Bronchial epithelial cell (primary cell): ENCODE measurements at regions not wholly inside any gene's neighbourhood (a gene's known extent, or its start where the extent isn't known, plus 50 kb on each side); places are given as distances from the start of the nearest gene placed in this dataset.

ENCODE experiments used
- DNase-seq: peaks from one replicate; pipeline ENCODE4 v3.0.0-alpha.2; 2010; ENCODE audit warnings: low read depth
- FAIRE-seq: peaks from 2 replicates; lab custom pipeline; 2011; peaks lifted over from hg19 to GRCh38; lab: Jason Lieb, UNC
- H3K27me3 ChIP-seq: 2 replicates; pipeline ENCODE4 v1.5.1; 2011; ENCODE audit warnings: low read length; ENCODE audit not compliant: control insufficient read depth, insufficient read depth
- H3K36me3 ChIP-seq: 2 replicates; pipeline ENCODE4 v1.5.1; 2011; ENCODE audit warnings: low read length; ENCODE audit not compliant: control insufficient read depth, insufficient read depth
- H3K4me3 ChIP-seq: 2 replicates; pipeline ENCODE4 v1.5.1; 2011; ENCODE audit warnings: mild to moderate bottlenecking, low read depth, low read length, control low read depth
- TF ChIP-seq, protein P1 (sequence below): IDR thresholded peaks from 2 replicates; pipeline ENCODE4 v1.5.1; 2011; ENCODE audit warnings: mild to moderate bottlenecking, moderate library complexity, low read length, control low read depth, inconsistent platforms; ENCODE audit not compliant: insufficient read depth, severe bottlenecking

DNA sequence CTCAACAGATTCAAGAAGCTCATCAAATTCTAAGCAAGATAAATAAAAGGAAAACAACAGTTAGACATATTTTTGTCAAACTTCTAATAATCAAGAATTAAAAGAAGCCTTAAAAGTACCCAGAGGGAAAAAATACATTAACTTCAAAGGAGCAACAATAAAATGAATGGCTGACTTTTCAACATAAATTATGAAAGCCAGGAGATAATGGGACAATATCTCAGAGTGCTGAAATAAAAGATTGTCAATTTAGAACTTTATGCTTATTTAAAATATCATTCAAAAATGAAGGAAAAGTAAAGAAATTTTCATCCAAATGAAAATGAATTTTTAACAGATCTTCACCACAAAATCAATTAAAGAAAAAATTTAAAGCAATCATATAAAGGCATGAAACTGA is 108.5 kb upstream of the IL6 start:
- TF ChIP-seq, protein P1, sequence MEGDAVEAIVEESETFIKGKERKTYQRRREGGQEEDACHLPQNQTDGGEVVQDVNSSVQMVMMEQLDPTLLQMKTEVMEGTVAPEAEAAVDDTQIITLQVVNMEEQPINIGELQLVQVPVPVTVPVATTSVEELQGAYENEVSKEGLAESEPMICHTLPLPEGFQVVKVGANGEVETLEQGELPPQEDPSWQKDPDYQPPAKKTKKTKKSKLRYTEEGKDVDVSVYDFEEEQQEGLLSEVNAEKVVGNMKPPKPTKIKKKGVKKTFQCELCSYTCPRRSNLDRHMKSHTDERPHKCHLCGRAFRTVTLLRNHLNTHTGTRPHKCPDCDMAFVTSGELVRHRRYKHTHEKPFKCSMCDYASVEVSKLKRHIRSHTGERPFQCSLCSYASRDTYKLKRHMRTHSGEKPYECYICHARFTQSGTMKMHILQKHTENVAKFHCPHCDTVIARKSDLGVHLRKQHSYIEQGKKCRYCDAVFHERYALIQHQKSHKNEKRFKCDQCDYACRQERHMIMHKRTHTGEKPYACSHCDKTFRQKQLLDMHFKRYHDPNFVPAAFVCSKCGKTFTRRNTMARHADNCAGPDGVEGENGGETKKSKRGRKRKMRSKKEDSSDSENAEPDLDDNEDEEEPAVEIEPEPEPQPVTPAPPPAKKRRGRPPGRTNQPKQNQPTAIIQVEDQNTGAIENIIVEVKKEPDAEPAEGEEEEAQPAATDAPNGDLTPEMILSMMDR: no peak
- H3K36me3 ChIP-seq: no peaks in the 10 kb centered on the region
- FAIRE-seq (no peak), DNase-seq (no peak)
- H3K4me3 ChIP-seq: no peak overlapping the region
- H3K27me3 ChIP-seq: peaks cover 1% of the 10 kb centered on the region

DNA sequence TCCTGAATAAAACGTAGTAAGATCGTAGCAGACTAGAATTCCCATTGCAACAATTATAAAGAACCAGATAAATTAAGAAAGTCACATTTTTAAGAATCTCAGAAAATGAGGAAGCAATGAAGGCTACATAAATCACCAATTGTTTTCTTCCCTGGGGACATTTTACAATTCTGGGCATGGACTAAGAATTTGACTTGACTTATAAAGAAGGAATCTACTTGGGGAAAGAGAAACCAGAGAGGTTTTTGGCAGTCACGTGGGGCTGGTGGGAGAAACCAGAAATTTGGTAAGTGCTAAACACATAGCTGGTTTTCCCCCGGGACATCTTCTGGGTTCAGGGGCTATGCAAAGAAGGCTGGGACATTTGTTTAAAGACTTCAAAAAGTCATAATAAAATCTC is 109.8 kb upstream of the IL6 start:
- TF ChIP-seq, protein P1: no peak
- Histone ChIP-seq H3K4me3 (no peak overlapping the region), H3K27me3 (peaks cover 1% of the 10 kb centered on the region), H3K36me3 (no peaks in the 10 kb centered on the region)
- DNase-seq: no peak
- FAIRE-seq: no peak

DNA sequence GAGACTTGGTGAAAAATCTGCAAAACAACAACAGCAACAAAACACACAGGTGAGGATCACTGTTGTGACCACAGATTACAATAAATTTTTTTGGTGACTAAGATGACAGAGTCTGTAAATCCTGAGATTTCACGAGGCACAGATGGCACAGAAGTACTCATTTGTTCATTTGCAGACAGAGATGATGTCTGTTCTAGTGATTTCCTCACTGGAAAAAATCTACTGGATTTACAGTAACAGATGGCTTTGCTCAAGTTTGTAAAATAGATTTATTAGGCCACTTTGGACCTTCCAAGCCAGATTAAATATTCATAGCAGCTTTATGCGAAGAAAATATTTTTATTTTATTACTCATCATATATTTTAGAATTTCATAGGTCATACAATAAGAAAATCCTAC is 113.5 kb upstream of the IL6 start:
- Histone ChIP-seq H3K27me3 (peaks cover 4% of the 10 kb centered on the region), H3K4me3 (no peak overlapping the region), H3K36me3 (no peaks in the 10 kb centered on the region)
- DNase-seq (no peak), FAIRE-seq (no peak)
- TF ChIP-seq, protein P1: no peak

DNA sequence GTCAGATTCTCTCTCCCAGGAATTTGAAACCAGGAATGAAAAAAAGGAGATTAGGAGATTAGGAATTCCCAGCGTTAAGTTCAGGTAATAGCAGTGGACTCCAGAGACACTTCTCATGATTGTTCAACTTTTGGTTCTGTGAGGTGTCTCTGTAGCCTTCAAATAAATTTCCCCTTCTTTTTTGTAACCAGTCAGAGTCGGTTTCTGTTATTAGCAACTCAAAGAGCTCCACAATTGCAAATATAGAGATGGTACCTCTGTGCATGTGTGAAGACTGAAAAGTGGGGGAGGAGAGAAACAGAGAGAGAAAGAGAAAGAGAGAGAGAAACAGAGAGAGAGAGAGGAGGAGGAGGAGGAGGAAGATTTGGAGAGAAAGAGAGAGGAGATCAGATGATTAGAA is 112.8 kb upstream of the STEAP1B start:
- no peaks in the 10 kb centered on the region for H3K36me3 ChIP-seq
- DNase-seq: no peak
- H3K4me3 ChIP-seq: no peak overlapping the region
- TF ChIP-seq, protein P1: no peak
- peaks cover 5% of the 10 kb centered on the region for H3K27me3 ChIP-seq
- FAIRE-seq: no peak

DNA sequence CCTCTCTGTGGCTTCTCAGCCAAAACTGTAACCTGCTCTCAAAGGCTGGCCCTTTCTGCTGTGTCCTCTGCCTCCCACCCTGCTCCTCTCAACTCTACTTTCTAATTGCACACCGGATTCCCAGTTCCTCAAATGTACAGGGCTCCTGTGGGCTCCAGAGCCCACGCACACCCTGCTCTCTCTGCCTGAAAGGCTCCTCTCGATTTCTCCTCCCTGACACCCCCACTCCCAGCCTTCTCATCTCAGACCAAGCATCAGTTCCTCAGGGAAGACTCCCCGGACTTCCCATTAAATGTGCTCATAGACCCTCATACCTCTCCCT is 111.7 kb upstream of the STEAP1B start:
- Histone ChIP-seq H3K4me3 (no peak overlapping the region), H3K27me3 (peaks cover 5% of the 10 kb centered on the region), H3K36me3 (no peaks in the 10 kb centered on the region)
- FAIRE-seq (no peak), DNase-seq (no peak)
- TF ChIP-seq, protein P1: no peak

DNA sequence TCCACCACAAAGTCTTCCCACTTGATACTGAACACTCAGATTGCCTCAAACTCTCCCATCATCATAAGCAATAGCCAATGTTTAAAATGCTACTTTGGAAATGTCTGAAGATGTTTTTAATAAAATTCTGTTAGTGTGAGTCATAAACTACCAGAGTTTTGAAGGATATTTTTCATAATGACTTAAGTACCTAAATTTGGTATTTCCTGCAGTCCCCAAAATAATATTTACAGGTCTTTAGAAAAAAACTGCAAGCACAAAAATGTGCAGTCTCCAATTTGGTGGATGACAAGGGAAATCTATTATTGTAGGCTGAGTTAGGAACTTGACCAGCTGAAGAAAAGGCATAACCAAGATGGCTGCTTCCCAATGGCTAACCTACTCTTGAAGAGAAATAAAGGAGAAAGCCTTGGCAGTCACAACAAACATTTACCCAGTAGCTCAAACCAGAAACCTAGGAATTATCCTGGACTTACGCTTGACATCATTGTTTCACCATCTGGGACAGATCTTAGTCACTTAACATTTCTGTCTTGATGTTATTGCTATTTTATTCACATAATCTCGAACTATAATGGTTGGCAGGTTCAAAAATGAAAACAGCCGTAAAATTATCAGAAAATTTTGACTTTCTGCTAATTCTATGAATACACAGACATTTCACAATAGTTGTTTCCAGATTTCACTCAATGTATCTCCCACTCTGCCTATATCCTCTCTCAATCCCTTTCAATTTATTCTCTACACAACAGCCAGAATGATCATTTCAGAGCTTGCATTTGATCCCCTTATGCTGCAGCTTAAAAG is 111.2 kb upstream of the STEAP1B start:
- DNase-seq (no peak), FAIRE-seq (no peak)
- TF ChIP-seq, protein P1: no peak
- peaks cover 5% of the 10 kb centered on the region for H3K27me3 ChIP-seq
- no peaks in the 10 kb centered on the region for H3K36me3 ChIP-seq
- H3K4me3 ChIP-seq: no peak overlapping the region
